ENCODE measurements at regions not wholly inside any gene's neighbourhood (a gene's known extent, or its start where the extent isn't known, plus 50 kb on each side); places are given as distances from the start of the nearest gene placed in this dataset.

DNA sequence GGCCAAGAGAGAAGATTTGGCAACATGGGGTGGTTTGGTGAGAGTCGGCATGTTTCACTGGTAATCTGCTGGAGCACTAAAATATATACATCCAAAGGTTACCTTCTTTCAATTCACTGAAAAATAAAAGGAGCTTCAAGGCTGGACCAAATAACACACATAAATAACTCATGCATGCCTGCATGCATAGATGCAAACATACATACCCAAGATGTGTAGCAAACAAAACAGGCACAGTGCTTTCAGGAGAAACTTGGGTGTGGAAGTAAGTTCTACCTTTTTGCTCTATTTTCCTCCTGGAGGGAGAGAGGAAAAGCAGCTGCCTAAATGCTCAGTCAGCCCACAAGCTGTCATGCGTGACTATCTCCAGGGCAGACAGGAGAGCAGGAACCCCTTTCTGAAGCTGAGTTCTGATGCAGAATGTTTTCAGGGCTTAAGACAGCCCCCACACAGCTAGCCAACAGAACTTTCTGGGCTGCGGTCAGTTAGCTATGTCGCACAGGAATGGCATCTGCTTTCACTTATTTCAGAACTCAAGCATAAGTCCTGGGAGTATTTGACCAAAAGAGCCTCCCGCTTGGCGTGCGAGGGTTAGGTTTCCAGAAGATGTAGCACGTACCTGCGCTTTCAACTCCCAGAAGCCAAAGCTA is 166.2 kb downstream of the TOMM20 start:
- TF ChIP-seq ZNF423 (tag by site-specific recombination; IDR thresholded peaks at IDR 0.05) (no peak), YY1 (tag by site-specific recombination; IDR thresholded peaks at IDR 0.05) (no peak), ZNF629 (tag by site-specific recombination; IDR thresholded peaks at IDR 0.05) (no peak), ZNF571 (tag by site-specific recombination; IDR thresholded peaks at IDR 0.05) (no peak), EGR2 (tag by site-specific recombination; IDR thresholded peaks at IDR 0.05; ENCODE audit: low read depth) (no peak), ZNF366 (tag by site-specific recombination; conservative IDR thresholded peaks at IDR 0.05) (no peak; the same call in 1 of the 2 replicates)
- TF ChIP-seq, protein P1, sequence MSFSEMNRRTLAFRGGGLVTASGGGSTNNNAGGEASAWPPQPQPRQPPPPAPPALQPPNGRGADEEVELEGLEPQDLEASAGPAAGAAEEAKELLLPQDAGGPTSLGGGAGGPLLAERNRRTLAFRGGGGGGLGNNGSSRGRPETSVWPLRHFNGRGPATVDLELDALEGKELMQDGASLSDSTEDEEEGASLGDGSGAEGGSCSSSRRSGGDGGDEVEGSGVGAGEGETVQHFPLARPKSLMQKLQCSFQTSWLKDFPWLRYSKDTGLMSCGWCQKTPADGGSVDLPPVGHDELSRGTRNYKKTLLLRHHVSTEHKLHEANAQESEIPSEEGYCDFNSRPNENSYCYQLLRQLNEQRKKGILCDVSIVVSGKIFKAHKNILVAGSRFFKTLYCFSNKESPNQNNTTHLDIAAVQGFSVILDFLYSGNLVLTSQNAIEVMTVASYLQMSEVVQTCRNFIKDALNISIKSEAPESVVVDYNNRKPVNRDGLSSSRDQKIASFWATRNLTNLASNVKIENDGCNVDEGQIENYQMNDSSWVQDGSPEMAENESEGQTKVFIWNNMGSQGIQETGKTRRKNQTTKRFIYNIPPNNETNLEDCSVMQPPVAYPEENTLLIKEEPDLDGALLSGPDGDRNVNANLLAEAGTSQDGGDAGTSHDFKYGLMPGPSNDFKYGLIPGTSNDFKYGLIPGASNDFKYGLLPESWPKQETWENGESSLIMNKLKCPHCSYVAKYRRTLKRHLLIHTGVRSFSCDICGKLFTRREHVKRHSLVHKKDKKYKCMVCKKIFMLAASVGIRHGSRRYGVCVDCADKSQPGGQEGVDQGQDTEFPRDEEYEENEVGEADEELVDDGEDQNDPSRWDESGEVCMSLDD (tag by site-specific recombination; IDR thresholded peaks at IDR 0.05): no peak
- TF ChIP-seq, protein P2, sequence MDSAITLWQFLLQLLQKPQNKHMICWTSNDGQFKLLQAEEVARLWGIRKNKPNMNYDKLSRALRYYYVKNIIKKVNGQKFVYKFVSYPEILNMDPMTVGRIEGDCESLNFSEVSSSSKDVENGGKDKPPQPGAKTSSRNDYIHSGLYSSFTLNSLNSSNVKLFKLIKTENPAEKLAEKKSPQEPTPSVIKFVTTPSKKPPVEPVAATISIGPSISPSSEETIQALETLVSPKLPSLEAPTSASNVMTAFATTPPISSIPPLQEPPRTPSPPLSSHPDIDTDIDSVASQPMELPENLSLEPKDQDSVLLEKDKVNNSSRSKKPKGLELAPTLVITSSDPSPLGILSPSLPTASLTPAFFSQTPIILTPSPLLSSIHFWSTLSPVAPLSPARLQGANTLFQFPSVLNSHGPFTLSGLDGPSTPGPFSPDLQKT (IDR thresholded peaks at IDR 0.05; ENCODE audit: borderline replicate concordance, low read depth, low read length): no peak
- TF ChIP-seq, protein P3, sequence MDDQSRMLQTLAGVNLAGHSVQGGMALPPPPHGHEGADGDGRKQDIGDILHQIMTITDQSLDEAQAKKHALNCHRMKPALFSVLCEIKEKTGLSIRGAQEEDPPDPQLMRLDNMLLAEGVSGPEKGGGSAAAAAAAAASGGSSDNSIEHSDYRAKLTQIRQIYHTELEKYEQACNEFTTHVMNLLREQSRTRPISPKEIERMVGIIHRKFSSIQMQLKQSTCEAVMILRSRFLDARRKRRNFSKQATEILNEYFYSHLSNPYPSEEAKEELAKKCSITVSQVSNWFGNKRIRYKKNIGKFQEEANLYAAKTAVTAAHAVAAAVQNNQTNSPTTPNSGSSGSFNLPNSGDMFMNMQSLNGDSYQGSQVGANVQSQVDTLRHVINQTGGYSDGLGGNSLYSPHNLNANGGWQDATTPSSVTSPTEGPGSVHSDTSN (CRISPR knock-in tag; IDR thresholded peaks at IDR 0.05): no peak
- TF ChIP-seq, protein P4, sequence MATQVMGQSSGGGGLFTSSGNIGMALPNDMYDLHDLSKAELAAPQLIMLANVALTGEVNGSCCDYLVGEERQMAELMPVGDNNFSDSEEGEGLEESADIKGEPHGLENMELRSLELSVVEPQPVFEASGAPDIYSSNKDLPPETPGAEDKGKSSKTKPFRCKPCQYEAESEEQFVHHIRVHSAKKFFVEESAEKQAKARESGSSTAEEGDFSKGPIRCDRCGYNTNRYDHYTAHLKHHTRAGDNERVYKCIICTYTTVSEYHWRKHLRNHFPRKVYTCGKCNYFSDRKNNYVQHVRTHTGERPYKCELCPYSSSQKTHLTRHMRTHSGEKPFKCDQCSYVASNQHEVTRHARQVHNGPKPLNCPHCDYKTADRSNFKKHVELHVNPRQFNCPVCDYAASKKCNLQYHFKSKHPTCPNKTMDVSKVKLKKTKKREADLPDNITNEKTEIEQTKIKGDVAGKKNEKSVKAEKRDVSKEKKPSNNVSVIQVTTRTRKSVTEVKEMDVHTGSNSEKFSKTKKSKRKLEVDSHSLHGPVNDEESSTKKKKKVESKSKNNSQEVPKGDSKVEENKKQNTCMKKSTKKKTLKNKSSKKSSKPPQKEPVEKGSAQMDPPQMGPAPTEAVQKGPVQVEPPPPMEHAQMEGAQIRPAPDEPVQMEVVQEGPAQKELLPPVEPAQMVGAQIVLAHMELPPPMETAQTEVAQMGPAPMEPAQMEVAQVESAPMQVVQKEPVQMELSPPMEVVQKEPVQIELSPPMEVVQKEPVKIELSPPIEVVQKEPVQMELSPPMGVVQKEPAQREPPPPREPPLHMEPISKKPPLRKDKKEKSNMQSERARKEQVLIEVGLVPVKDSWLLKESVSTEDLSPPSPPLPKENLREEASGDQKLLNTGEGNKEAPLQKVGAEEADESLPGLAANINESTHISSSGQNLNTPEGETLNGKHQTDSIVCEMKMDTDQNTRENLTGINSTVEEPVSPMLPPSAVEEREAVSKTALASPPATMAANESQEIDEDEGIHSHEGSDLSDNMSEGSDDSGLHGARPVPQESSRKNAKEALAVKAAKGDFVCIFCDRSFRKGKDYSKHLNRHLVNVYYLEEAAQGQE (tag by site-specific recombination; IDR thresholded peaks at IDR 0.05): no peak

Data from HEK293 (cell line).